Epithelial cell of prostate (primary cell): ENCODE measurements at regions not wholly inside any gene's neighbourhood (a gene's known extent, or its start where the extent isn't known, plus 50 kb on each side); places are given as distances from the start of the nearest gene placed in this dataset.

Experiments used
- DNase-seq: peaks from one replicate; pipeline ENCODE4 v3.0.0-alpha.2; 2011; ENCODE audit warnings: low read depth, low spot score
- H3K27ac ChIP-seq: fragments of 450-650 bp; 2 replicates; pipeline ENCODE4 v1.5.1; 2017; ENCODE audit warnings: mild to moderate bottlenecking

DNA sequence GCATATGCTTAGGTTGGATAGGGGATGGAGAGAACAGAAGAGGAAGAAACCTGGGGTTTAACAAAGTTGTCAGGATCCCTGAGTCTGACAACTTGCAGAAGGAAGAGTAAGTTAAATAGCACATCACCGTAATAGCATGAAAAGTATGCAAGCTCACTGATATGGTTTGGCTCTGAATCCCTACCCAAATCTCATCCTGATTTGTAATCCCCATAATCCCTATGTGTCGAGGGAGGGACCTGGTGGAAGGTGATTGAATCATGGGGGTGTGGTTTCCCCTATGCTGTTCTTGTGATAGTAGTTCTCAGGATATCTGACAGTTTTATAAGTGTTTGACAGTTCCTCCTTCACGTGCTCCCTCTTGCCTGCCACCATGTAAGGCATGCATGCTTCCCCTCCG, 193.3 kb downstream of the PSAT1 start:
- no peak overlapping the region for H3K27ac ChIP-seq
- DNase-seq = no peak

DNA sequence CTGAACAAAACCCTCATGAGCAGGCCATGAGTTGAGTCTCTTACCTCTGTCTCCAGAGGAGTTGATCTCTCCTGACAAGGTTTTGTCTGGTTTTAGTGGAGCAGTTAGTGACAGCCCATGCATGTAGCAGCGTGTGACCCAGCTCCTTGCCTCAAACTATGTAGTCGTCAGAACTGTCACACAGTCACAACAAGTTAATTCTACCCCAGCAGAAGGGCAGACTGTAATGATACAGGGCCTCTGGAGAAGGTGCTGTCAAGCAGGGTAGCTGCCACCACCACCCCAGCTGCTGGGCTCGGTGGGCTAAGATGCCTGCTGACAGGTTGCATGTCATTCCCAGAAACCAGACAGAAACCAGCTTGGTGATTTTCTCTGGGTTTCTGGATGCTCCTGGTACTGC, 194.5 kb downstream of the PSAT1 start:
- H3K27ac ChIP-seq = no peak overlapping the region
- DNase-seq = no peak

DNA sequence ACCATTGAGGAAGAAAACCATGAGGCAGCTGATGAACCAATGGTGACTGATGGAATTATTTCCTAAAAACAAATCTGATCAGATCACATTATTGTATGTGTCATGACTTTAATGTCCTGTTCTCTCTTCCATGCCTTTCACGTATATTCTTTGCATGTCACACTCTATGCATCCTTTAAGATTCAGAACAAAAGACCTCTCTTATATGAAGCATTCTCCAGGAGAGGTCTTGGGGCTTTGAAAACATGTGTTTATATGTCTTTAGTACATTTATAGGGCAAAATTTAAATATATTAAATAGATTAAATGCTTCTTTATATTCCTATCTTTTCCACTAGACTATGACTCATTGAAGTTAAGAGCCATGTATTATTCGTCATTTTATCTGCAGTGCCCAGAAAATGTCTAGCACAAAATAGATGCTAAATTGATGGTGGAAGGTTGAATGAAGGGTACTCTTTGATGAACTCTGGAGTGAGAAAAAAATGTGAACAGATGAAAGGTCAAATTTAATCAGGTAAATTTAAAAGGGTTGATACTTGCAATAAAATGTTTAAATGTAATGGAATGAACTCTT, 196.3 kb downstream of the PSAT1 start:
- H3K27ac ChIP-seq = no peak overlapping the region
- no peak for DNase-seq

GRCh38 chr9:78502566-78502965, 205.6 kb downstream of the PSAT1 start:
- H3K27ac ChIP-seq = no peak overlapping the region
- DNase-seq = no peak

GRCh38 chr9:78505546-78505945, 208.6 kb downstream of the PSAT1 start:
- DNase-seq = no peak

GRCh38 chr9:78507037-78507436, 210.1 kb downstream of the PSAT1 start:
- no peak for DNase-seq
- H3K27ac ChIP-seq = no peak overlapping the region

More at GRCh38 chr9:78505546-78505945, 208.6 kb downstream of the PSAT1 start:
- no peak overlapping the region for H3K27ac ChIP-seq

- no peak for DNase-seq
- no peak overlapping the region for H3K27ac ChIP-seq
Observed at GRCh38 chr9:78510035-78510434, 213.1 kb downstream of the PSAT1 start.

GRCh38 chr9:78515108-78515507, 218.2 kb downstream of the PSAT1 start:
- no peak for DNase-seq
- H3K27ac ChIP-seq = no peak overlapping the region

DNA sequence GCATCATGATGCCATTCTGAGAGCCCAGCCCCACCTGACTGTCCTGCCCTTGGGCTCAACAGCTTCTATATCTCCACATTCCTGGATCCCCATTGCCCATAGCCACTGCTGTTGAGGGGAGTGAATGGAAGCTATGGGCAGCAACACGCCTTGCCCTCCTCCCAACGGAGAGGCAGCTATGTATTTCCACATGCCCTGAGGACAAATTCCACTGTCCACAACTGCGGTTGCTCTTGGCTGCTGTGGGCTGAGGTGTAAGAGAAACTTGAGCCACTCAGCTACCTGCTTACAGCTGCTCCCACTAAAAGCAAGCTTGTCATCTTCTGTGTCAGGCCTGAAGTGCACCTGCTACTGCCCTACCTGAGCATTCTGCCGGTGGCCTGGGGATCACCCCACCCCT, 222.9 kb downstream of the PSAT1 start:
- H3K27ac ChIP-seq = no peak overlapping the region

DNA sequence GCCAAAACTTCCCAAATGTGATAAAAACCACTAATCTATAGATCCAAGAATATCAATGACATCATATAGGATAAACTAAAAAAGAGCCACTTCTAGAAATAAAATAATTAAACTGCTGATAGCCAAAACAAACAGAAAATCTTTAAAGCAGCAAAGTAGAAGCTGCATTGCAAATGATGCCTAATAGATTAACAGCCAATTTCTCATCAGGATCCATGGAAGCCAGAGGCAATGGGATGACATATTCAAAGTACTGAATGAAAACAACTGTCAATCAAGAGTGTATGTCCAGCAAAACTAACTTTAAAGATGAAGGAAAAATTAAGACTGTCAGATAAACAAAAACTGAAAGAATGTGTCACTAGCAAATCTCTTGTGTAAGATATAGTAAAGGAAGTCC, 224.8 kb downstream of the PSAT1 start:
- H3K27ac ChIP-seq = no peak overlapping the region
- DNase-seq = no peak

More for the DNA sequence above, 222.9 kb downstream of the PSAT1 start:
- no peak for DNase-seq

DNA sequence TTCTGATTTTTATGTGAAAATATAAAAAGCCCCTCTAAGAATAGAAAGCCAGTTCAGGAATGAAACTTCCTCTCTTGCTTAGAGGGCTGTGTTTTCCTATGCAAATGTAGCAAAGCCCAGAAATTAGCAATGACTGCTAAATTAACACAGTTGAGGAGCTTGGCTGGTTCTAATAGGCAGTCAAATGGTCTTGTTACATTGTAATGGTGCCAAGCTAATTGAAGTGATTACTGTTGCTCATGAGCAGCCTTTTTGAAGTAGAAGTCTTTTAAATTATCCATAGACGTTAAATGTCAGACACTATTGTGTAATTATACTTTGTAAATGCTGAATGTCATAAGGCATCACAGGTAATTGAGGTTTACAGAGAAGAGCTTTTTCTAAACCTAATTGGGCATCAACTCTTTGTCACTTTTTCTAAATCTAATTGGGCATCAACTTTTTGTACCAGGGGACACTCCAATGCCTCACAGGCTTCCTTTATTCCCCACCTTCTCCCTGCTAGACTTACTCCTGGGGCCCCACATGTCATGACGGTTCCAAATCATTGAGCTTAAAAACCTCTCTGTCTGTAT, 229.1 kb downstream of the PSAT1 start:
- no peak overlapping the region for H3K27ac ChIP-seq
- DNase-seq = no peak

GRCh38 chr9:78533500-78533899, 236.6 kb downstream of the PSAT1 start:
- no peak overlapping the region for H3K27ac ChIP-seq
- DNase-seq = no peak

- H3K27ac ChIP-seq = no peak overlapping the region
- DNase-seq = no peak
Observed at GRCh38 chr9:78539188-78539587, 242.3 kb downstream of the PSAT1 start.

DNA sequence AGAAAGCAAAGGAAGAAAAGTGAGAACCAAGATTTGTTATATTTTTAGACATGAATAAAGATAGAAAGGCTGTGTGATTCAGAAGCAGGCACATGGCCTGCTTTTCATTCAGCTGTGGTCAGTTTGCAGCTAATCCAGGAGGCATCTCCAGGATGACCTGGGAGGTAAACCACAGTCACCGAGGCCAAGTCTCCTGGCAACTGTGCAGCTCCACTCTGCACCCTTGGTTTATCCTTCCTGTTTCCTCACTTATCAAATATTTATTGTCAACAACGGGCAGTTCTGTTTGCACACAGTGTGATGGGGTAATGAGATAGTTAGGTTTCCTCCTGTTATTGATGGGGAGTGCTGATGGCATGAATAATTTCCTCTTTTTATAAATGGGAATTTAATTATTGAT, 243.0 kb downstream of the PSAT1 start:
- DNase-seq = no peak
- no peak overlapping the region for H3K27ac ChIP-seq

DNA sequence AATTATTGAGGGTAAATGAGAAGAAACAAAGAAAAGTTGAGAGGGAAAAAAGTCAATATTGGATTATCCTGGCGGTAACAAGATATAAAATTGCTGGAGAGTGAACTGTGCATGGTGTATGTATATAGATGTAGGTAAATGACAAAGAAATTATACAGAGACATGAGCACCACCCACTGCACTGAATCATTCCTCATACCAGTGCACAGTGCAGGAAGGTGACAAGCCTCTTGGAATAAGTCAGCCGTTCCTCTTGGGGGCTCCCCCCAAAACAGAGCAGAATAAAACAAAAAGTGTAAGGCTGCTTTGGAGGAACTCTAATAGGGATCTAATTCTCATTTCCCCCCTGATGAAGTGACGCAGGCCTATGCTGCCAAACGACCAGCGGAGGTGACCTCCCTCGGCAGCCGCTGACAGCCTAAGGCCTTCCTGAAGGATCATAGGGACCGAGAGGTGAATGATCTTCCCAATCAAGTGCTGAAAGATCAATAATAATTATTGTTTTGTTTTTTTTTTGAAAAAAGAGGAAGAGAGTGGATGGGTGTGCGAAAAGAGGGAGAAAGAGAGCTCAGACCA, 245.0 kb downstream of the PSAT1 start:
- H3K27ac ChIP-seq = no peak overlapping the region
- no peak for DNase-seq

DNA sequence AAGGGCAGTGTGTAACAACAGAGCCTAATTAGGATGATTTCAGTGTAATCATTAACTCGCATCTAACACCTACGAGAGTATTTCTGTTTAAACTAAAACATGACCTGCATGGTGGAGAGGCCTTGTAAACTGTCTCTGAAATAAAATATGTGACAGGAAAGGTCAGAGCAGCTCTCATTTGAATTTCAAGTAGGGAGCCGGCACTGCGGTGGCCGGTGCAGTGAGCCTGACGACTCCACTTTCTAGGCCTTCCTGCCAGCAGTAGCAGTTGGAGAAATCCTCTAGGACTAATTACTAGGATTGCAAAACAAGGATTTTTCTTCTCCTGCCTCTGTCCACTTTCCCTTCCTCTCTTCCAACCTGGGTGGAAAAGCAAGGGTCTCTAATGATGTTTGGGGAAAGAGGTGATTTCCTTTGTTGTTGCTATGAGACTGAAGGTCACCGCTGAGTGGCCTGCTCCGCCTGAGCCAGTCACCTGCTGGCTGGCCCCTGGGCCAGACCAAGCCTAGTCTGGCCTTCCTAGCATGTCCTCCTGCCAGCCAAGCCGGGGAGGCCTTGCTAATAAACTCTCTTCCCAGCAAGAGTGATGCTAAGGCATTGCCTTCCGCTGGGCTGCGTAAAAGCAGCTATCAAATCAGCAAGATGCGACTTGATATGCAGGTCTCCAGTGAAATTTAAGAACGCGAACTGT, 245.7 kb downstream of the PSAT1 start:
- no peak for DNase-seq
- no peak overlapping the region for H3K27ac ChIP-seq

DNA sequence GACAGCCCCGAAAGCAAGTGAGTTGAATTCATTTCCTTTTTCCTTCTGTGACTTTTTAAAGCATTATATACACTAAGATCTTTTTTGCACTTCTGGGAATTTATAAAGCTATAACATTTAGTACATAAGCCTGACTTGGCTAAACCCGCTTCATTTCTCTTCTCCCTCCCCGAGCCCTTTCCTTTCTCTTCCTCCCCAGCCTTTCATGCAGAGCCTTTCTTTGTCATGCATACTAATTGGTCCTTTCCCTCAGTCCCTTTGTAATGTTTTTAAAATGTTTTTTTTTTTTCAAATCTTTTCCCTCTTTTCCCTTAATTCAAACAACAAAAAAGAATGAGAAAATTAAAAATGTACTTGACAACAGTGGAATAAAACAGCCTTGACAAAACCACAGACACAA, 246.4 kb downstream of the PSAT1 start:
- DNase-seq = no peak
- H3K27ac ChIP-seq = no peak overlapping the region

- no peak for DNase-seq
- no peak overlapping the region for H3K27ac ChIP-seq
Observed at GRCh38 chr9:78544230-78544629, 247.3 kb downstream of the PSAT1 start.

DNA sequence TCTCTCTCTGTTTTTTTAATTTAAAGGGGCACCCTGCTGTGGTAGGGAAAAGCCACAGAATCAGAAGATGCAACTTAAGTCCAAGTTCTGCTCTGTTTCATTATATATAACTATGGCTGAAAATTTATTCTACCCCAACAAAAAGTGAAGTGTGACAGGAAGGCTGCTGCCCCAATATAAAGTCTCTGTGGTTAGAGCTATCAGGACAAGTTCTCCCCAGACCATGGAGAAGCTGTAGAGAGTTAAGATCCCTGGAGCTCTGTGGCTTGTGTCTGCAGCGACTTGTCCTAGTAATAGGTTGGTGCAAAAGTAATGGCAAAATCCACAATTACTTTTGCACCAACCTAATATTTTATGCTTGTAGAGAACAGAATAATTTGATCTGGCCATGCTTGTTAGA, 250.9 kb downstream of the PSAT1 start:
- DNase-seq = no peak
- H3K27ac ChIP-seq = no peak overlapping the region

DNA sequence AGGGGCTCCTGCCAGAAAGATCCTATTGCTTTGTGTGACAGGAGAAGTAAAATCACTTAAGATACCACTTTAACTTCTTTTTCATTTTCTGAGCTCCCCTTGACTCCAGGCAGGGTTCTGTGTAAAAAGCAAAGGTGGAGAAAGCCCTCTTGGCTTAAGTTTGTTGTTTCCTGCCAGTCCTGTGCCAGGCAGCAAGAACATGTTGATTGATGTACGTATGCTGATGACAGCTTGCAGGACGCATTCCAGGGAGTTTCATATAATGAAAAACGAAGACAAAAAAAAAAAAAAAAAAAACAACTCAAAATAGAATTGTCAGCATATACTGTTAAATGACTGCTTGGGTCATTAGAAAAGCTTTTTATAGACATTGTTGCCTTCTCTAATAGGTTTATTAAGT, 251.7 kb downstream of the PSAT1 start:
- H3K27ac ChIP-seq = no peak overlapping the region
- no peak for DNase-seq

- DNase-seq = no peak
- no peak overlapping the region for H3K27ac ChIP-seq
Observed at GRCh38 chr9:78549711-78550110, 252.8 kb downstream of the PSAT1 start.

GRCh38 chr9:78552802-78553201, 255.9 kb downstream of the PSAT1 start:
- no peak for DNase-seq
- H3K27ac ChIP-seq = no peak overlapping the region
